Spleen (tissue), 7 donors: ENCODE measurements at regions not wholly inside any gene's neighbourhood (a gene's known extent, or its start where the extent isn't known, plus 50 kb on each side); places are given as distances from the start of the nearest gene placed in this dataset.

Source experiments
- POLR2A ChIP-seq, 3 donors: fragments of 450-650 bp; IDR thresholded peaks; one replicate each; pipeline ENCODE4 v1.5.1; 2017; ENCODE audit warnings: antibody characterized with exemption in 3 of 3, mild to moderate bottlenecking in 1 of 3
- POLR2AphosphoS5 ChIP-seq, 3 donors: sonication (generic); formaldehyde crosslinking; IDR thresholded peaks; one replicate each; pipeline ENCODE4 v1.5.1; 2017; ENCODE audit warnings: antibody characterized with exemption in 3 of 3
- TF ChIP-seq, protein P1 (sequence below), 11 experiments: fragments of 200-600 bp in 7 of 11; fragments of 450-650 bp in 4 of 11; sonication (generic) in 4 of 11; IDR thresholded peaks in 8 of 11; conservative IDR thresholded peaks in 3 of 11; 1 replicate in 7 of 11; 2 replicates in 4 of 11; pipeline versions ENCODE4 v1.4.0 to v1.8.0; 2016 to 2021; ENCODE audit warnings: antibody characterized with exemption in 11 of 11, inconsistent platforms in 4 of 11, mild to moderate bottlenecking in 1 of 11
- donor health status: DM: no; HTN: no; CAD: no; lungs with moderate emphysema.
- donor health status: DM: no; HTN: no; CAD: no.
- donor health status: DM: no; HTN: no; CAD: no.

DNA sequence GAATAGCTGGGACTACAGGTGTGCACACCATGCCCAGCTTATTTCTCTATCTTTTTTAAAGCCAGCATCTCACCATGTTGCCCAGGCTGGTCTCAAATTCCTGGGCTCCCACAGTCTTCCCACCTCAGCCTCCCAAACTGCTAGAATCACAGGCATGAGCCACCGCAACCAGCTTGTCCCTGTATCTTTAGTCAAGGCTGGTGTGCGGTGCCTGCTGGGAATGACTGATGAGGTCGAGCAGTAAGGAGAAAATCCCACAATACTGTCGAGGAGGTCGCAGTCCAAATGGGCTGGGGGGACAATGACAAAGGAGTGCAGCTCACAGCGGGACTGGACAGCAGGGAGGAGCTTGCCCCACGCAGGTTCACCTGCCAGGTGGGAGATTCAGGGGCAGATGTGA, 50.2 kb upstream of the CALN1 start:
- TF ChIP-seq POLR2AphosphoS5 (IDR thresholded peaks at IDR 0.05) (no peak), POLR2A (IDR thresholded peaks at IDR 0.05) (no peak)
- TF ChIP-seq, protein P1, sequence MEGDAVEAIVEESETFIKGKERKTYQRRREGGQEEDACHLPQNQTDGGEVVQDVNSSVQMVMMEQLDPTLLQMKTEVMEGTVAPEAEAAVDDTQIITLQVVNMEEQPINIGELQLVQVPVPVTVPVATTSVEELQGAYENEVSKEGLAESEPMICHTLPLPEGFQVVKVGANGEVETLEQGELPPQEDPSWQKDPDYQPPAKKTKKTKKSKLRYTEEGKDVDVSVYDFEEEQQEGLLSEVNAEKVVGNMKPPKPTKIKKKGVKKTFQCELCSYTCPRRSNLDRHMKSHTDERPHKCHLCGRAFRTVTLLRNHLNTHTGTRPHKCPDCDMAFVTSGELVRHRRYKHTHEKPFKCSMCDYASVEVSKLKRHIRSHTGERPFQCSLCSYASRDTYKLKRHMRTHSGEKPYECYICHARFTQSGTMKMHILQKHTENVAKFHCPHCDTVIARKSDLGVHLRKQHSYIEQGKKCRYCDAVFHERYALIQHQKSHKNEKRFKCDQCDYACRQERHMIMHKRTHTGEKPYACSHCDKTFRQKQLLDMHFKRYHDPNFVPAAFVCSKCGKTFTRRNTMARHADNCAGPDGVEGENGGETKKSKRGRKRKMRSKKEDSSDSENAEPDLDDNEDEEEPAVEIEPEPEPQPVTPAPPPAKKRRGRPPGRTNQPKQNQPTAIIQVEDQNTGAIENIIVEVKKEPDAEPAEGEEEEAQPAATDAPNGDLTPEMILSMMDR (IDR thresholded peaks at IDR 0.05 in 8 of 11, conservative IDR thresholded peaks at IDR 0.05 in 3 of 11) = no peak
